Neural crest cell (in vitro differentiated cells): ENCODE measurements at regions not wholly inside any gene's neighbourhood (a gene's known extent, or its start where the extent isn't known, plus 50 kb on each side); places are given as distances from the start of the nearest gene placed in this dataset.

ENCODE experiments used
- DNase-seq: peaks from one replicate; pipeline ENCODE4 v3.0.0; 2021; ENCODE audit warnings: low read depth, mixed read lengths, low spot score
- H3K27ac Mint-ChIP-seq: one replicate; pipeline ENCODE4 v1.8.0; 2021; ENCODE audit warnings: mild to moderate bottlenecking, mixed read lengths; ENCODE audit not compliant: unreplicated experiment
- H3K27me3 Mint-ChIP-seq: 2 replicates; pipeline ENCODE4 v1.8.0; 2021; ENCODE audit warnings: low read depth, mild to moderate bottlenecking, mixed read lengths
- H3K36me3 Mint-ChIP-seq: 2 replicates; pipeline ENCODE4 v1.8.0; 2021; ENCODE audit warnings: low read depth, mild to moderate bottlenecking, mixed read lengths
- H3K4me1 Mint-ChIP-seq: 2 replicates; pipeline ENCODE4 v1.8.0; 2021; ENCODE audit warnings: mixed read lengths
- H3K4me3 Mint-ChIP-seq: one replicate; pipeline ENCODE4 v1.8.0; 2021; ENCODE audit warnings: mild to moderate bottlenecking, mixed read lengths
- H3K9me3 Mint-ChIP-seq: 2 replicates; pipeline ENCODE4 v1.8.0; 2021; ENCODE audit warnings: mixed read lengths
- TF ChIP-seq, protein P1 (sequence below): fragments of 200-600 bp; sonication (generic); conservative IDR thresholded peaks from 2 replicates; pipeline ENCODE4 v1.5.0; 2021; ENCODE audit warnings: antibody characterized with exemption, mild to moderate bottlenecking

DNA sequence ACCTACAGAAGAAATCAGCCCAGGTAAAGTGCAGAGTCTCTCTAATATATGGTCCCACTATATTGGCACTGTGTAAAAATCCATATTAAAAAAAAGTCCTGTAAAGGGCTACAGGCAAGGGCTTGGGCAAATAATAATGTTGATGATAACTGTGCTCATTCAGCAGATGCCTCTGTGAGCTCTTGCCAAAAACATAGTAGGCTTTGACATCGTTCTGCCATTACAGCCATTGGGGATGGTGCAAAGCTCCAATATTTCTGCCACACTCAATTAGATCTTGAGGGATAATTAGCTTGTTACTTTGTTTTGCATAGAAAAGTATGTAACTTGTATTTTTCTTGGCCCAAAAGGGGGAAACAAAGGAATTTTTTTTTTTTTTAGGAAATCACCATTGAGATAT, 645.5 kb upstream of the FAM241A start:
- Mint-ChIP-seq H3K27ac (no peak overlapping the region), H3K4me1 (no peaks in the 10 kb centered on the region), H3K9me3 (no peaks in the 10 kb centered on the region), H3K4me3 (no peak overlapping the region), H3K36me3 (no peaks in the 10 kb centered on the region), H3K27me3 (no peaks in the 10 kb centered on the region)
- TF ChIP-seq, protein P1, sequence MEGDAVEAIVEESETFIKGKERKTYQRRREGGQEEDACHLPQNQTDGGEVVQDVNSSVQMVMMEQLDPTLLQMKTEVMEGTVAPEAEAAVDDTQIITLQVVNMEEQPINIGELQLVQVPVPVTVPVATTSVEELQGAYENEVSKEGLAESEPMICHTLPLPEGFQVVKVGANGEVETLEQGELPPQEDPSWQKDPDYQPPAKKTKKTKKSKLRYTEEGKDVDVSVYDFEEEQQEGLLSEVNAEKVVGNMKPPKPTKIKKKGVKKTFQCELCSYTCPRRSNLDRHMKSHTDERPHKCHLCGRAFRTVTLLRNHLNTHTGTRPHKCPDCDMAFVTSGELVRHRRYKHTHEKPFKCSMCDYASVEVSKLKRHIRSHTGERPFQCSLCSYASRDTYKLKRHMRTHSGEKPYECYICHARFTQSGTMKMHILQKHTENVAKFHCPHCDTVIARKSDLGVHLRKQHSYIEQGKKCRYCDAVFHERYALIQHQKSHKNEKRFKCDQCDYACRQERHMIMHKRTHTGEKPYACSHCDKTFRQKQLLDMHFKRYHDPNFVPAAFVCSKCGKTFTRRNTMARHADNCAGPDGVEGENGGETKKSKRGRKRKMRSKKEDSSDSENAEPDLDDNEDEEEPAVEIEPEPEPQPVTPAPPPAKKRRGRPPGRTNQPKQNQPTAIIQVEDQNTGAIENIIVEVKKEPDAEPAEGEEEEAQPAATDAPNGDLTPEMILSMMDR, result no peak
- DNase-seq, result no peak

DNA sequence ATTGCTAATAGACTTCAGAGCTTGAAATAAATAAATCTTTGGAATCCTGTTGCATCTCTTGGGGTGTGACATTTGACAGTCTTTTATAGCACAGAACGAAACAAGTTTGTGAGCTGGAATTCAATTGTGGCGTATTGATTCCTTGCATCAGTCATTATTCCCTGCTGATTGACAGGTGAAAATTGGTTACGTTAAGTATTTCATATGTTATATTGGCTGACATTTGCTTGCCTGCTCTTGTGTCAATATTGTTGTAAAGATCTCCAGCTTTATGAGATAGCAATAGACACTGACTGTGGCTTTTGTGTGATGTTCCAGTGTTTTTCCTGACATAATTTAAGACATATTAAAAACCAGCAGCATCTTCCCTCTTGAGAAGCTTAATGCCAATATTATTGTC, 644.4 kb upstream of the FAM241A start:
- no peak for DNase-seq
- no peak overlapping the region for H3K4me3 Mint-ChIP-seq
- TF ChIP-seq, protein P1, result no peak
- no peaks in the 10 kb centered on the region for H3K9me3 Mint-ChIP-seq
- no peak overlapping the region for H3K27ac Mint-ChIP-seq
- no peaks in the 10 kb centered on the region for H3K27me3 Mint-ChIP-seq
- H3K36me3 Mint-ChIP-seq, result no peaks in the 10 kb centered on the region
- H3K4me1 Mint-ChIP-seq, result no peaks in the 10 kb centered on the region

DNA sequence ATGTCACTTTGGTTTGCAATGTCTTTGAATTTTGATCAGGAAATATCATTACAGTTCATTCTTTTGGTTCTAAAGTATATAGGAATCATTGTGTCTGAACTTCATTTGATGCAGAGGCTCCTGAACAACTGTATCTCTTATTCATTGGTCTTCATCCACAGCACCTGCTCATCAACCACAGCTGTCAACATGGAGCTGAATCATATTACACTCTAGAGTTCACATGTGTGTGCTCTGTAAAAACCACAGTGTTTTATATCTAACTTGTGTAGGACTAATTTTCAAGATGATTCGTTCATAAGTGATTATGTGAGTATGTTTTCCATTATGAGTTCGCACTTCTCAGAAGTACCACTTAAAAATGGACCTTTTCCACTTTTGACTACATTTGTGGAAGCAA, 643.3 kb upstream of the FAM241A start:
- H3K27me3 Mint-ChIP-seq, result no peaks in the 10 kb centered on the region
- no peak for DNase-seq
- H3K4me3 Mint-ChIP-seq, result no peak overlapping the region
- H3K27ac Mint-ChIP-seq, result no peak overlapping the region
- TF ChIP-seq, protein P1, result no peak
- no peaks in the 10 kb centered on the region for H3K36me3 Mint-ChIP-seq
- H3K9me3 Mint-ChIP-seq, result no peaks in the 10 kb centered on the region
- no peaks in the 10 kb centered on the region for H3K4me1 Mint-ChIP-seq

DNA sequence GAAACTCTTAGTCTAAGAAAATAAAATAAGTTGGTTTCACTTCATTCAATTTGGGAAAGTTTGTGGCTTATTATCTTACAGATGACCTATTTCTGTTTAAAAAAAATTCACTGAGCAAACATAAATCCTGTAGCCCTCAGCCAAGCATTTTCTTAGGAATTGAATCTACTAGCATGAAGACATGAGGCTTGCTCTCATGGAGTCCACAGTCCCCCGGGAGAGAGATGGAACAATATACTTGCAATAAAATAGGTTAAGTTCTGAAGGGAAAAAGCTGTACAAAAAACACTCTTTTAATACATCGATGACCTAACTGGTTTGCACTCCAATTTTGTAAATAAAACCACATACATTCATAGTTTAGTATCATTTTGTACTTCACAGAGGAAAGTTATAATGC, 642.6 kb upstream of the FAM241A start:
- DNase-seq, result no peak
- Mint-ChIP-seq H3K27me3 (no peaks in the 10 kb centered on the region), H3K9me3 (no peaks in the 10 kb centered on the region), H3K36me3 (no peaks in the 10 kb centered on the region), H3K4me1 (no peaks in the 10 kb centered on the region), H3K4me3 (no peak overlapping the region), H3K27ac (no peak overlapping the region)
- TF ChIP-seq, protein P1, result no peak

DNA sequence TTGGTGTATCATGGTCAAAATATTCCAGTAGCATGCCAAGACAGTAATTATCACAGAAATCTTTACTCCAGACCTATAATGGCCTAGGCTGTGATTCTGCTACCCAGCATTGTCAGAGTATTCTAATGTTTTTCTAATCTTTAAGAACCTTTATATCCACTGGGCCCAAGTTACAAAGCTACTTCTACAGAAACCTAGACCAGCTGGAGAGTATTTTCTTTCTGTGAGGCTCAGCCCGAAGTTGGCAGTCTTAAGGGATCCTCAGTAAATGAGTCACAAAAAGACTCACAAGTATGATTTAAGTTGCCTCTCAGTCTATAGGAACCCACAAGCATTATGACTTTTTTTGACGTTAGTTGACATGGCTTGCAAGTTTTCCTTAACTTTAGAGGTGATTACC, 638.5 kb upstream of the FAM241A start:
- no peak for DNase-seq
- Mint-ChIP-seq H3K4me3 (no peak overlapping the region), H3K4me1 (no peaks in the 10 kb centered on the region), H3K27me3 (no peaks in the 10 kb centered on the region), H3K9me3 (no peaks in the 10 kb centered on the region), H3K27ac (no peak overlapping the region), H3K36me3 (no peaks in the 10 kb centered on the region)
- TF ChIP-seq, protein P1, result no peak

DNA sequence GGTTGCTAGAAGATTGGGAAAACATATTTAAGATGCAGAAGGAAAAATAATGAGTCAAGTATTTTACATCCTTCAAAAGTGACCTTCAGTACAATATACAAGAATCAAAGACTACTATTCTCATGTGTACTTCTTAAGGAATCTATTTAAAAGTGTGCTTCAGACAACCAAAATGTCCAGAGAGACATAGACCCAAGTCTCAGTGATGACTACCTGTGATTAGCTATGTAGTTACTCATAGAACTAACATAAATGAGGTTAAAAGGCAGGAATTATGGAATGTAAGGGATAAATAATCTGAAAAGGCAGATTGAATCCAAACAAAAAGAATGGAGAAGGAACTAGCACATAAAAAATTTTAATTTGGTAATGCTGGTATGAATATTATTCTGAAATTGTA, 634.7 kb upstream of the FAM241A start:
- Mint-ChIP-seq H3K4me3 (no peak overlapping the region), H3K27ac (no peak overlapping the region), H3K27me3 (no peaks in the 10 kb centered on the region), H3K36me3 (no peaks in the 10 kb centered on the region), H3K4me1 (no peaks in the 10 kb centered on the region), H3K9me3 (no peaks in the 10 kb centered on the region)
- no peak for DNase-seq
- TF ChIP-seq, protein P1, result no peak
